ENCODE measurements at regions not wholly inside any gene's neighbourhood (a gene's known extent, or its start where the extent isn't known, plus 50 kb on each side); places are given as distances from the start of the nearest gene placed in this dataset.

DNA sequence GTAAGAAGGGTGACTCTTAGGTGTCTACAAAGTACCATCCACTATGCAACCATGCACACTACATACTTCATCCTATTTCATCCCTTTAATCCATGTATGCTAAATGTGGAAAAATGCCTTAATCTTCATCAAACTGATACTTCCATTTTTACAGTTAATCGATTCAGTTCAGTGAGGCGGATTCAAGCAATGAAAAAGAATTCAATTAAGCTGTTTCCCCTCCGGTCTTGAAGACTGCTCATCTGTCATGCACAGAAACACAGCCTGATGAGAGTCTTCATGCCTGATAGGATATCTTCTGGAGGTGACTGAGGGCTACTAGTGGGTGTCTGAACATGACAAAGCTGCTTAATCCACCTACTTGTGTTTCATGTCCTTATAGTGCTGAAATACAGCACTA is 270.6 kb upstream of the ALCAM start:
- H3K56ac ChIP-seq (ENCODE audit: insufficient read length, low read depth, low read length), result no peak overlapping the region
- H3K9me3 Mint-ChIP-seq, result peaks cover 9 to 20% of the 10 kb centered on the region in 2 experiments; a peak in 4 of 5 replicates
- H3K4me1 ChIP-seq (ENCODE audit: insufficient read depth, low read length), result no peaks in the 10 kb centered on the region; the same call in 1 of the 2 replicates
- H3K79me2 ChIP-seq (ENCODE audit: insufficient read depth, low read length), result no peaks in the 10 kb centered on the region
- H3K23ac ChIP-seq (ENCODE audit: insufficient read length, low read depth, low read length), result no peak overlapping the region
- no peak overlapping the region for H2AFZ ChIP-seq (ENCODE audit: low read length)
- H3T11ph ChIP-seq (ENCODE audit: low read length), result no peak overlapping the region
- no peak overlapping the region for H3K4ac ChIP-seq (ENCODE audit: low read depth, low read length)
- no peak overlapping the region for H4K5ac ChIP-seq (ENCODE audit: insufficient read length, low read depth, low read length)
- no peaks in the 10 kb centered on the region for H4K20me1 ChIP-seq (ENCODE audit: control insufficient read depth, insufficient read depth, insufficient read length)
- H3K14ac ChIP-seq (ENCODE audit: insufficient read depth, low read length), result no peak overlapping the region
- H3K27ac Mint-ChIP-seq, result no peak overlapping the region
- no peak overlapping the region for H2BK5ac ChIP-seq (ENCODE audit: insufficient read length, low read length)
- H2BK12ac ChIP-seq (ENCODE audit: insufficient read length, low read depth, low read length), result no peak overlapping the region
- no peak overlapping the region for H2AK5ac ChIP-seq (ENCODE audit: insufficient read length, low read length)
- no peak overlapping the region for H4K8ac ChIP-seq (replicated peaks; ENCODE audit: insufficient read length, low read depth, low read length)
- H3K36me3 Mint-ChIP-seq (ENCODE audit: insufficient read depth in 1 of 3, low read depth in 3 of 3), result peaks cover 0 to 15% (median 0%) of the 10 kb centered on the region in 3 experiments; a peak in 5 of 7 replicates
- no peaks in the 10 kb centered on the region for H3K23me2 ChIP-seq (ENCODE audit: insufficient read length, low read depth, low read length, poor library complexity, severe bottlenecking)
- DNase-seq, result no peak
- H3K18ac ChIP-seq (ENCODE audit: insufficient read length, low read depth, low read length), result no peak overlapping the region
- H2BK15ac ChIP-seq (ENCODE audit: low read depth, low read length), result no peak overlapping the region
- H3K9ac ChIP-seq (ENCODE audit: extremely low read depth, insufficient read length, low read length), result no peak overlapping the region
- no peak overlapping the region for H3K4me2 ChIP-seq (ENCODE audit: insufficient read depth, insufficient read length, low read length)
- H3K27me3 Mint-ChIP-seq (ENCODE audit: low read depth), result no peaks in the 10 kb centered on the region
- WGBS (ENCODE audit: extremely low coverage, insufficient read length, low lambda C conversion rate), result no CpG with 5 or more reads among the region's 3 CpGs
- H4K91ac ChIP-seq (ENCODE audit: insufficient read length, low read depth, low read length), result no peak overlapping the region
- H3K4me1 Mint-ChIP-seq, result peaks cover 8 to 9% of the 10 kb centered on the region in 2 experiments
- H2BK20ac ChIP-seq (ENCODE audit: low read depth, low read length, poor library complexity, severe bottlenecking), result no peak overlapping the region
- H3K79me1 ChIP-seq (ENCODE audit: insufficient read depth, low read depth, low read length, poor library complexity, severe bottlenecking), result no peaks in the 10 kb centered on the region
- TF ChIP-seq, protein P1, sequence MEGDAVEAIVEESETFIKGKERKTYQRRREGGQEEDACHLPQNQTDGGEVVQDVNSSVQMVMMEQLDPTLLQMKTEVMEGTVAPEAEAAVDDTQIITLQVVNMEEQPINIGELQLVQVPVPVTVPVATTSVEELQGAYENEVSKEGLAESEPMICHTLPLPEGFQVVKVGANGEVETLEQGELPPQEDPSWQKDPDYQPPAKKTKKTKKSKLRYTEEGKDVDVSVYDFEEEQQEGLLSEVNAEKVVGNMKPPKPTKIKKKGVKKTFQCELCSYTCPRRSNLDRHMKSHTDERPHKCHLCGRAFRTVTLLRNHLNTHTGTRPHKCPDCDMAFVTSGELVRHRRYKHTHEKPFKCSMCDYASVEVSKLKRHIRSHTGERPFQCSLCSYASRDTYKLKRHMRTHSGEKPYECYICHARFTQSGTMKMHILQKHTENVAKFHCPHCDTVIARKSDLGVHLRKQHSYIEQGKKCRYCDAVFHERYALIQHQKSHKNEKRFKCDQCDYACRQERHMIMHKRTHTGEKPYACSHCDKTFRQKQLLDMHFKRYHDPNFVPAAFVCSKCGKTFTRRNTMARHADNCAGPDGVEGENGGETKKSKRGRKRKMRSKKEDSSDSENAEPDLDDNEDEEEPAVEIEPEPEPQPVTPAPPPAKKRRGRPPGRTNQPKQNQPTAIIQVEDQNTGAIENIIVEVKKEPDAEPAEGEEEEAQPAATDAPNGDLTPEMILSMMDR (conservative IDR thresholded peaks at IDR 0.05), result no peak
- H3K27ac ChIP-seq (ENCODE audit: insufficient read length, low read depth, low read length), result no peak overlapping the region
- H3K27me3 ChIP-seq (ENCODE audit: insufficient read depth, low read length), result no peaks in the 10 kb centered on the region
- no peaks in the 10 kb centered on the region for H3K9me3 ChIP-seq (ENCODE audit: control insufficient read depth, low read depth, low read length)
- no peak overlapping the region for H3K4me3 Mint-ChIP-seq
- no peak overlapping the region for H2BK120ac ChIP-seq (ENCODE audit: low read depth, low read length, poor library complexity, severe bottlenecking)
